GM18520 (cell line): ENCODE measurements at regions not wholly inside any gene's neighbourhood (a gene's known extent, or its start where the extent isn't known, plus 50 kb on each side); places are given as distances from the start of the nearest gene placed in this dataset.

ENCODE experiments used
- ATAC-seq: cut with Tn5 transposase; IDR thresholded peaks from one replicate; pipeline ENCODE4 v1.9.1; 2021; ENCODE audit not compliant: unreplicated experiment

DNA sequence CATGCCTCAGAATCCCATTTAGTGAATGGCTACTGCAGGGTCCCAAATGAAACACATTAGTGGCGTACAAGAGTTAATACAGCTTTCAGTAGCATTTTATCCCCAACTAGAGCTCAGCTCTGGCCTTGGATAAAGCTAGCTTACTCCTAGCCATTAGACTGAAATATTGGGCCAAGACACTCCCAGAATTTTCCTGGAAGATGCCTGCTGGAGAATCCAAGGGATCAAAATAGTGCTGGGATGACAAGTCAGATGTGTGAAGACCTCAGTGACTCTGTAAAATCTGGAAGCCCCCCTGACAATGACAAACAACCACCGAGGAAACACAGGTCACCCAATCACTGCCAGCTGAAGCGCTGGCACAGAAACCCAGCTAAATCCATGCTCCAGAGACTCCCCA is 303.1 kb upstream of the SORL1-AS1 start:
- no peak for ATAC-seq

DNA sequence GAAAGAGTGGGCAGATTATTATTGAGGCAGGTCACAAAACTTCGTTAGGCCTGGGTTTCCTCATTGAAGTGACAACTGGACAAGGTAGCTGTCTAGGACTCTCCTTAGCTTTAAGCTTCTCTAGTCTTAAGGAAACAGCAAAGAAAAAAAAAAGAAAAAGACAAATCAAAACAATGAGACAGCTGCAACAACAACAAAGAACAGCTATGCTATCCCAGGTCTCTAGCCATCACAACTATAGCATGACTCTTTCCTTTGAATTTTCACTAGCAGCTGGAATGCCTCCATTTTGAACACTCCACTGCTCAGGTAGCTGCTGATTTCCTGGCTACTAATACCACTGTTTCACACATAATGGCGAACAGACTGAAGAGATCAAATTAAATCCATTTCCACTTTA is 302.4 kb upstream of the SORL1-AS1 start:
- ATAC-seq = no peak

DNA sequence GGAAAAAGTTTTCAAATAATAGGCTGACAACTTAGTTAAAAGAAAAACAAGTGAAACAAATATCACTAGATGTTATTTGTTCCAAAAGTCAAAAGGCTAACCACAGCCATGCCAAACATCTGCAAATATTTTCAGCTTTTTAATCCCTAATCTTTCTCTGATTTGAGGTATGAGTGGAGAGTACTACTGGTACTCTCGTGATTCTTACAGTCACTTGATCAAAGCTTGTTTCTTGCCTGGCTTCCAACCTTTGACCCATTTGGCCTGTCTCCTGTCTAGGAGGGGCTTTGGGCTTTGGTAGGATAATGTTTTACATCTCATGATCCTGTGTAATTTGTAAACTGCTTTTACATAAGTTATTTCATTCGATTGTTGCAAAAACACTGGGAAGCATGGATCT is 301.8 kb upstream of the SORL1-AS1 start:
- ATAC-seq = no peak

DNA sequence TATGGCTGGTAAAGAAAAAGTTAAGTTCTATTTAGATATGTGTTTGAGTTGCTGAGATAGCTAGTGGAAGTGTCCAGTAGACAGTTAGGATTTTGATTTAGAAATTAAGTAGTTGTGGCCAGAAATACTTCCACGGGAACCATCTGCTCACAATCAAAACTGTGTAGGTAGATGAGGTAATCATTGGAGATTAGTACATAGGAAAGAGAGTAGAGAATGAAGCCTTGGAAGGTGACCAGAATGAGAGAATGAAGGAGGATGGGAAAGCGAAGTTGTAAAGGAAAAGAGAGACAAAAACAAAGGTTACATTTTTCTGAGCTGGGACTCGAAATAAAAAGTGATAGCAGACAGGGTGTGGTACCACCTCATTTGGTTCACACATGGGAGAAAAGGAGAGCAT is 296.9 kb upstream of the SORL1-AS1 start:
- no peak for ATAC-seq

GRCh38 chr11:121748068-121748467 is 295.3 kb upstream of the SORL1-AS1 start:
- no peak for ATAC-seq

DNA sequence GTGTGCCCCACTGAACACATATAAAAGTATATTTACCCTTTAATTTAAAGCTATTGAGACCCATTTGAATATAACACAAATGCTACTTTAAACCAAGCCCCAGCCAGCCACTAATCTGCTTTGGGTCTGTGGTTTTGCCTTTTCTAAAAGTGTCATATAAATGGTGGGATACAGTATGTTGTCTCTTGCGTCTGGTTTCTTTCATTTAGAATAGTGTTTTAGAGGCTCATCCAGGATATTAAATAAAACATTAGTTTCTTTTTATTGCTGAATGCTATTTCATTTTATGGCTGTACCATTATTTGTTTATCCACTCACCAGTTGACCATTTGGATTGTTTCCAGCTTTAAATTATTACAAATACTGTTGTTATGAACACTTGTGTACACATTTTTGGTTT is 290.5 kb upstream of the SORL1-AS1 start:
- ATAC-seq = no peak

DNA sequence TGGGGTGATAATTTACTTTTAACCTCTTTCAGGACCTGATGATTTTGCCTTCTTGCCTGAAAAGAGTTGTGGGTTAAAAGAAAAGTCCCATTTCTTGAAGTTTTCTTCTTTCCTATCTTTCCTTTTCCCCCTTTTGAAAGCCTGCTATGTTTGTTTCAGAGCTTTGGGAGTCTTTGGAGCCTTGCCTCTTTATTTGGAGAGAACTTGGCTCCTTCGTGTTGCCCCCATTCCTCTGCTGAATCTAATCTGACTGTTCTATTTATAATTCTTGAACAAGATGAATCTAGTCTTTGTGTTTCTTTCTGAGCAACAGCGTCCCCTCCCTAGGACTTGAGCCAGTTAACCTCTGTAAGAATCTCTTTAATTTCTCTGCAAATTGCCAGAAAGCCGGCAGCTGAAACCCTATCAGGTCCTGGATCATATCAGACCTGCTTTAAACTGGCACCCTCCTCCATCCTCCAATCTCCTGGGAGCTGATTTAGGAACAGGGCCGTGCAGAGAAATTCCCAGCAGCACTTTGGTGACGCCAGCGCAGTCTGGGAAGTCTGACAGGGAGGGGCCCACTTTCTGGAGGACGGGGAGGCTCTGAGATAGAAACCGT is 289.1 kb upstream of the SORL1-AS1 start:
- ATAC-seq = no peak

GRCh38 chr11:121741351-121741760 is 288.6 kb upstream of the SORL1-AS1 start:
- no peak for ATAC-seq

- ATAC-seq = no peak
Observed at GRCh38 chr11:121740902-121741301, 288.1 kb upstream of the SORL1-AS1 start.

DNA sequence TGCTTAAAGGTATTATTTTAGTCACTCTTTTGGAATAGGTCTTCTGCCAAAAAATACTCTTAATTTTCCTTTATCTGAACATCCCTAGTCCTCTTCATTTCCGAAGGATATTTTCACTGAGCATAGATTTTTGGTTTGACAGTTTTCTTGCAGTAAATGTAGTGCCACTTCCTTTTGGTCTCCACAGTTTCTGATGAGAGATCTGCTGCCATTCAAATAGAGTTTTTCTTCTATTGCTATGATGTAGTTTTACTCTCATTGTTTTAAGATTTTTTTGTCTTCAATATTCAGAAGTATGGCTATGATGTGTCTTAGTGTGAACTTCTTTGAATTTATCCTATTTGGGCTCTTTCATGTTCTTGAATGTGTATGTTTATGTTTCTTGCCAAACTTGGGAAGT is 281.1 kb upstream of the SORL1-AS1 start:
- ATAC-seq = no peak

GRCh38 chr11:121727942-121728341 is 275.2 kb upstream of the SORL1-AS1 start:
- no peak for ATAC-seq

- no peak for ATAC-seq
Observed at GRCh38 chr11:121723246-121723741, 270.5 kb upstream of the SORL1-AS1 start.

- ATAC-seq = no peak
Observed at GRCh38 chr11:121722431-121723245, 269.9 kb upstream of the SORL1-AS1 start.

GRCh38 chr11:121721961-121722360 is 269.2 kb upstream of the SORL1-AS1 start:
- ATAC-seq = no peak

- ATAC-seq = no peak
Observed at GRCh38 chr11:121721448-121721847, 268.7 kb upstream of the SORL1-AS1 start.

- ATAC-seq = no peak
Observed at GRCh38 chr11:121717296-121717695, 264.5 kb upstream of the SORL1-AS1 start.

- ATAC-seq = no peak
Observed at GRCh38 chr11:121716060-121716459, 263.3 kb upstream of the SORL1-AS1 start.

- ATAC-seq = no peak
Observed at GRCh38 chr11:121715405-121715804, 262.6 kb upstream of the SORL1-AS1 start.

DNA sequence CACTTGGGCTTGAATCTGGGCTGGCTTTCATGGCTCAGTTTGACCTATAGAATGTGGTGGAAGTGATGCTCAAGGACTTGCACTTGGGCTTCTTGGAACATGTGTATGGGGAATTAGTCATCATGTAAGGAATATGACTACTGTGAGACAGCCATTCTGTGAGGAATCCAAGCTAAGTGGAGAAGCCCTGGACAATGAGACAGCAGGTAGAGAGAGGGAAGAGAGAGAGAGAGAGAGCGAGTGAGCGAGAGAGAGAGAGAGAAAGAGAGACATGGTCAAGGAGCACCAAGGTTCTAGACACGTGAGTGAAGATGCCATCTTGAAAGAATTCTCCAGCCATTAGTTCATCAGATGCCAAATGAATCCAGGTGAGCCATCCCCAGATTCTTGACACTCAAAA is 261.6 kb upstream of the SORL1-AS1 start:
- no peak for ATAC-seq

GRCh38 chr11:121711939-121712338 is 259.2 kb upstream of the SORL1-AS1 start:
- no peak for ATAC-seq

GRCh38 chr11:121711236-121711635 is 258.5 kb upstream of the SORL1-AS1 start:
- no peak for ATAC-seq

- no peak for ATAC-seq
Observed at GRCh38 chr11:121706884-121707420, 254.2 kb upstream of the SORL1-AS1 start.
